ENCODE measurements at regions not wholly inside any gene's neighbourhood (a gene's known extent, or its start where the extent isn't known, plus 50 kb on each side); places are given as distances from the start of the nearest gene placed in this dataset.

- TF ChIP-seq, protein P1, sequence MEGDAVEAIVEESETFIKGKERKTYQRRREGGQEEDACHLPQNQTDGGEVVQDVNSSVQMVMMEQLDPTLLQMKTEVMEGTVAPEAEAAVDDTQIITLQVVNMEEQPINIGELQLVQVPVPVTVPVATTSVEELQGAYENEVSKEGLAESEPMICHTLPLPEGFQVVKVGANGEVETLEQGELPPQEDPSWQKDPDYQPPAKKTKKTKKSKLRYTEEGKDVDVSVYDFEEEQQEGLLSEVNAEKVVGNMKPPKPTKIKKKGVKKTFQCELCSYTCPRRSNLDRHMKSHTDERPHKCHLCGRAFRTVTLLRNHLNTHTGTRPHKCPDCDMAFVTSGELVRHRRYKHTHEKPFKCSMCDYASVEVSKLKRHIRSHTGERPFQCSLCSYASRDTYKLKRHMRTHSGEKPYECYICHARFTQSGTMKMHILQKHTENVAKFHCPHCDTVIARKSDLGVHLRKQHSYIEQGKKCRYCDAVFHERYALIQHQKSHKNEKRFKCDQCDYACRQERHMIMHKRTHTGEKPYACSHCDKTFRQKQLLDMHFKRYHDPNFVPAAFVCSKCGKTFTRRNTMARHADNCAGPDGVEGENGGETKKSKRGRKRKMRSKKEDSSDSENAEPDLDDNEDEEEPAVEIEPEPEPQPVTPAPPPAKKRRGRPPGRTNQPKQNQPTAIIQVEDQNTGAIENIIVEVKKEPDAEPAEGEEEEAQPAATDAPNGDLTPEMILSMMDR (conservative IDR thresholded peaks at IDR 0.05), result no peak
- TF ChIP-seq ZFX (IDR thresholded peaks at IDR 0.05), result no peak
These were observed 187.8 kb upstream of the PHACTR1 start for GRCh38 chr6:12528581-12529363.

Data from C4-2B (cell line).